Spleen (tissue), 7 donors: ENCODE measurements at regions not wholly inside any gene's neighbourhood (a gene's known extent, or its start where the extent isn't known, plus 50 kb on each side); places are given as distances from the start of the nearest gene placed in this dataset.

Experiments
- POLR2A ChIP-seq, 3 donors: fragments of 450-650 bp; IDR thresholded peaks; one replicate each; pipeline ENCODE4 v1.5.1; 2017; ENCODE audit warnings: antibody characterized with exemption in 3 of 3, mild to moderate bottlenecking in 1 of 3
- TF ChIP-seq, protein P1 (sequence below), 11 experiments: fragments of 200-600 bp in 7 of 11; fragments of 450-650 bp in 4 of 11; sonication (generic) in 4 of 11; IDR thresholded peaks in 8 of 11; conservative IDR thresholded peaks in 3 of 11; 1 replicate in 7 of 11; 2 replicates in 4 of 11; pipeline versions ENCODE4 v1.4.0 to v1.8.0; 2016 to 2021; ENCODE audit warnings: antibody characterized with exemption in 11 of 11, inconsistent platforms in 4 of 11, mild to moderate bottlenecking in 1 of 11
- donor health status: DM: no; HTN: no; CAD: no; lungs with moderate emphysema.
- donor health status: DM: no; HTN: no; CAD: no.
- donor health status: DM: no; HTN: no; CAD: no.

DNA sequence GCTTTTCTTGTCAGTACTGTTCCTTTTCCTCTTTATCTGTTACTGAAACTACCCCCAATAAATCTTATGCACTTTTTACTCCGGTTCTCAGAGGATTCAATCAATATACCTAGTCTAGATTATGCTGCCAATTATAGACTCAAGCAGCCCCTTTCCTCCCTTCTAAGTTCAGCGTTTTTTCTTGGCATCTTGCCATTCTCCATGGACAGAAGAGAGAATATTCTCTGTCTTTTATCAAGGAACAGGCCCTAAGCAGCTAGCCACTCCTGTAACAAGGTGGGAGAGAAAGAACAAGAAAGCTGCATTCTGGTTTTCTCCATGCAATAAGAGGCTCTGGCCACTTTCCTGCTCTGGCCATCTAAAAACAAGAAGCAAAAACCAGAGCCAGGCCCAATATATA is 263.0 kb upstream of the ALG10 start:
- TF ChIP-seq, protein P1, sequence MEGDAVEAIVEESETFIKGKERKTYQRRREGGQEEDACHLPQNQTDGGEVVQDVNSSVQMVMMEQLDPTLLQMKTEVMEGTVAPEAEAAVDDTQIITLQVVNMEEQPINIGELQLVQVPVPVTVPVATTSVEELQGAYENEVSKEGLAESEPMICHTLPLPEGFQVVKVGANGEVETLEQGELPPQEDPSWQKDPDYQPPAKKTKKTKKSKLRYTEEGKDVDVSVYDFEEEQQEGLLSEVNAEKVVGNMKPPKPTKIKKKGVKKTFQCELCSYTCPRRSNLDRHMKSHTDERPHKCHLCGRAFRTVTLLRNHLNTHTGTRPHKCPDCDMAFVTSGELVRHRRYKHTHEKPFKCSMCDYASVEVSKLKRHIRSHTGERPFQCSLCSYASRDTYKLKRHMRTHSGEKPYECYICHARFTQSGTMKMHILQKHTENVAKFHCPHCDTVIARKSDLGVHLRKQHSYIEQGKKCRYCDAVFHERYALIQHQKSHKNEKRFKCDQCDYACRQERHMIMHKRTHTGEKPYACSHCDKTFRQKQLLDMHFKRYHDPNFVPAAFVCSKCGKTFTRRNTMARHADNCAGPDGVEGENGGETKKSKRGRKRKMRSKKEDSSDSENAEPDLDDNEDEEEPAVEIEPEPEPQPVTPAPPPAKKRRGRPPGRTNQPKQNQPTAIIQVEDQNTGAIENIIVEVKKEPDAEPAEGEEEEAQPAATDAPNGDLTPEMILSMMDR (IDR thresholded peaks at IDR 0.05 in 8 of 11, conservative IDR thresholded peaks at IDR 0.05 in 3 of 11): no peak
- no peak for TF ChIP-seq POLR2A (IDR thresholded peaks at IDR 0.05)
